Caco-2 (cell line): ENCODE measurements at regions not wholly inside any gene's neighbourhood (a gene's known extent, or its start where the extent isn't known, plus 50 kb on each side); places are given as distances from the start of the nearest gene placed in this dataset.

Experiments used
- BruUV-seq: library from RNA; stranded (reverse); fragments of 400-500 nt; replicated peaks from 2 replicates; lab custom pipeline; 2021; lab: Mats Ljungman, UMichigan
- CTCF ChIA-PET: fragments of 300-600 bp; sonication (Branson Sonifier 250); formaldehyde crosslinking; loops from one replicate; lab custom pipeline; 2022; ENCODE audit warnings: antibody characterized with exemption; lab: Charles Lee
- POLR2A ChIA-PET: fragments of 300-600 bp; sonication (Branson Sonifier 250); formaldehyde crosslinking; loops from one replicate; lab custom pipeline; 2022; ENCODE audit warnings: antibody characterized with exemption; lab: Charles Lee
- DNase-seq, 2 experiments: peaks; one replicate each; pipeline versions ENCODE4 v3.0.0 to v3.0.0-alpha.2; 2020 to 2022
- H3K27me3 ChIP-seq: replicated peaks from 2 replicates; pipeline ENCODE4 v1.6.0; 2011; ENCODE audit warnings: low read length; ENCODE audit not compliant: control insufficient read depth, insufficient read depth
- H3K36me3 ChIP-seq: 2 replicates; pipeline ENCODE4 v1.5.1; 2011; ENCODE audit warnings: low read length; ENCODE audit not compliant: control insufficient read depth, insufficient read depth
- H3K4me1 ChIP-seq: fragments of 250-450 bp; sonication (Bioruptor Pico); 2 replicates; pipeline ENCODE4 v1.5.1; 2020; ENCODE audit warnings: mild to moderate bottlenecking
- H3K4me3 ChIP-seq: 2 replicates; pipeline ENCODE4 v1.5.1; 2011; ENCODE audit warnings: low read depth, mild to moderate bottlenecking, control low read depth, low read length
- H3K9me3 ChIP-seq: fragments of 250-450 bp; sonication (Bioruptor Pico); 2 replicates; pipeline ENCODE4 v1.5.1; 2020; ENCODE audit warnings: mild to moderate bottlenecking, moderate library complexity
- H3K27ac Mint-ChIP-seq: one replicate; pipeline ENCODE4 v1.8.0; 2022; ENCODE audit warnings: mixed read lengths; ENCODE audit not compliant: unreplicated experiment
- H3K27me3 Mint-ChIP-seq: one replicate; pipeline ENCODE4 v1.8.0; 2022; ENCODE audit warnings: mixed read lengths; ENCODE audit not compliant: insufficient read depth, unreplicated experiment
- H3K36me3 Mint-ChIP-seq: one replicate; pipeline ENCODE4 v1.8.0; 2022; ENCODE audit warnings: mild to moderate bottlenecking, mixed read lengths; ENCODE audit not compliant: insufficient read depth, unreplicated experiment
- H3K4me1 Mint-ChIP-seq: one replicate; pipeline ENCODE4 v1.8.0; 2022; ENCODE audit warnings: low read depth, mixed read lengths; ENCODE audit not compliant: unreplicated experiment
- H3K4me3 Mint-ChIP-seq: one replicate; pipeline ENCODE4 v1.8.0; 2022; ENCODE audit warnings: mild to moderate bottlenecking, moderate library complexity, mixed read lengths; ENCODE audit not compliant: unreplicated experiment
- H3K9me3 Mint-ChIP-seq: one replicate; pipeline ENCODE4 v1.8.0; 2022; ENCODE audit warnings: mixed read lengths; ENCODE audit not compliant: unreplicated experiment
- intact Hi-C: fragments of 100-400 bp; cut with micrococcal nuclease; formaldehyde crosslinking; loops from one replicate; pipeline ENCODE4 v1.10.0; 2022; ENCODE audit not compliant: unreplicated experiment
- TF ChIP-seq, protein P1 (sequence below), 2 experiments: fragments of 200-600 bp in 1 of 2; IDR thresholded peaks; 1 replicate in 1 of 2; 2 replicates in 1 of 2; pipeline versions ENCODE4 v1.5.1 to v1.8.0; 2011 to 2022; ENCODE audit warnings: antibody characterized with exemption in 1 of 2, control low read depth in 1 of 2, inconsistent platforms in 1 of 2, low read depth in 1 of 2, low read length in 1 of 2, mild to moderate bottlenecking in 1 of 2, moderate library complexity in 1 of 2; ENCODE audit not compliant: insufficient read depth in 1 of 2, severe bottlenecking in 1 of 2, unreplicated experiment in 1 of 2

GRCh38 chr12:127249428-127249827 lies 1017.5 kb upstream of the TMEM132C start:
- Histone ChIP-seq H3K9me3 (no peaks in the 10 kb centered on the region), H3K27me3 (no peaks in the 10 kb centered on the region; the same call in 1 of the 2 replicates), H3K4me1 (no peaks in the 10 kb centered on the region), H3K4me3 (no peak overlapping the region), H3K36me3 (no peaks in the 10 kb centered on the region)
- no peaks in the 10 kb centered on the region for H3K36me3 Mint-ChIP-seq
- BruUV-seq, result no TSS peak
- ChIA-PET POLR2A (no interaction called here), CTCF (no interaction called here)
- no peak overlapping the region for H3K4me3 Mint-ChIP-seq
- TF ChIP-seq, protein P1, sequence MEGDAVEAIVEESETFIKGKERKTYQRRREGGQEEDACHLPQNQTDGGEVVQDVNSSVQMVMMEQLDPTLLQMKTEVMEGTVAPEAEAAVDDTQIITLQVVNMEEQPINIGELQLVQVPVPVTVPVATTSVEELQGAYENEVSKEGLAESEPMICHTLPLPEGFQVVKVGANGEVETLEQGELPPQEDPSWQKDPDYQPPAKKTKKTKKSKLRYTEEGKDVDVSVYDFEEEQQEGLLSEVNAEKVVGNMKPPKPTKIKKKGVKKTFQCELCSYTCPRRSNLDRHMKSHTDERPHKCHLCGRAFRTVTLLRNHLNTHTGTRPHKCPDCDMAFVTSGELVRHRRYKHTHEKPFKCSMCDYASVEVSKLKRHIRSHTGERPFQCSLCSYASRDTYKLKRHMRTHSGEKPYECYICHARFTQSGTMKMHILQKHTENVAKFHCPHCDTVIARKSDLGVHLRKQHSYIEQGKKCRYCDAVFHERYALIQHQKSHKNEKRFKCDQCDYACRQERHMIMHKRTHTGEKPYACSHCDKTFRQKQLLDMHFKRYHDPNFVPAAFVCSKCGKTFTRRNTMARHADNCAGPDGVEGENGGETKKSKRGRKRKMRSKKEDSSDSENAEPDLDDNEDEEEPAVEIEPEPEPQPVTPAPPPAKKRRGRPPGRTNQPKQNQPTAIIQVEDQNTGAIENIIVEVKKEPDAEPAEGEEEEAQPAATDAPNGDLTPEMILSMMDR (IDR thresholded peaks at IDR 0.05; ENCODE audit: insufficient read depth in 1 of 2, low read depth in 1 of 2, low read length in 1 of 2, severe bottlenecking in 1 of 2, unreplicated experiment in 1 of 2), result no peak
- H3K4me1 Mint-ChIP-seq, result no peaks in the 10 kb centered on the region
- H3K27me3 Mint-ChIP-seq, result peaks cover 8% of the 10 kb centered on the region
- H3K27ac Mint-ChIP-seq, result no peak overlapping the region
- H3K9me3 Mint-ChIP-seq, result no peaks in the 10 kb centered on the region
- no peak for DNase-seq
- intact Hi-C loops, result no loop called here

- POLR2A ChIA-PET, result no interaction called here
- Mint-ChIP-seq H3K27me3 (peaks cover 8% of the 10 kb centered on the region), H3K4me3 (no peak overlapping the region), H3K4me1 (no peaks in the 10 kb centered on the region), H3K9me3 (no peaks in the 10 kb centered on the region), H3K27ac (no peak overlapping the region), H3K36me3 (no peaks in the 10 kb centered on the region)
- no TSS peak for BruUV-seq
- intact Hi-C loops, result no loop called here
- Histone ChIP-seq H3K36me3 (no peaks in the 10 kb centered on the region), H3K27me3 (no peaks in the 10 kb centered on the region; the same call in 1 of the 2 replicates), H3K4me3 (no peak overlapping the region), H3K4me1 (no peaks in the 10 kb centered on the region), H3K9me3 (no peaks in the 10 kb centered on the region)
- DNase-seq, result no peak
- TF ChIP-seq, protein P1 (IDR thresholded peaks at IDR 0.05; ENCODE audit: insufficient read depth in 1 of 2, low read depth in 1 of 2, low read length in 1 of 2, severe bottlenecking in 1 of 2, unreplicated experiment in 1 of 2), result no peak
- CTCF ChIA-PET, result no interaction called here
Measured at GRCh38 chr12:127253797-127254327, 1013.1 kb upstream of the TMEM132C start.

DNA sequence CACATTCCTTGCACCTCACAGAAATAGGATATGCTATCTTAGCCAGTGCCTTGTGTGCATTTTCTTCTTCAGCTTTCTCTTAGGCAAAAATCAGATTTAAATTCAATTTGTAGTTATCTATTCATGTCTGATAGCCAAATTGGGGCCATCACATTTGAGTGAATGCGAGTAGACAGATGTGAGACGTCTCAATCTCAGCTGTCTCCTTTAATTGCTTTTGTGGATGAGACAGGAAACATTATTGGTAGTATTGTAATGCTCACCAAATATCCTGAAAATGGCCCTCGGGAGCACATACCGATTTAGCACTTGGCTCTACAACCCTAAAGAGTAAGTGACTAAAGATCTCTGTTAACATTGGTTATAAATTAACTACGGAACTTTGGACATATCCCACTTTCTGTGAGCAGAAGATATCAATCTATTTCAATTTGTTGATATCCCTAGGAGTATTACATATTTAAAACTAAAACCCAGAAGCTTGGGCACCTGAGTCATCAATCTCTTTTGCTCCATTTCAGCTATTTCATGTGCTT lies 1012.5 kb upstream of the TMEM132C start:
- intact Hi-C loops, result no loop called here
- no peaks in the 10 kb centered on the region; the same call in 1 of the 2 replicates for H3K27me3 ChIP-seq
- no peak overlapping the region for H3K4me3 ChIP-seq
- ChIA-PET CTCF (no interaction called here), POLR2A (no interaction called here)
- no peaks in the 10 kb centered on the region for H3K9me3 Mint-ChIP-seq
- H3K4me1 ChIP-seq, result no peaks in the 10 kb centered on the region
- H3K36me3 ChIP-seq, result no peaks in the 10 kb centered on the region
- DNase-seq, result no peak
- H3K4me1 Mint-ChIP-seq, result no peaks in the 10 kb centered on the region
- H3K9me3 ChIP-seq, result no peaks in the 10 kb centered on the region
- H3K4me3 Mint-ChIP-seq, result no peak overlapping the region
- TF ChIP-seq, protein P1 (IDR thresholded peaks at IDR 0.05; ENCODE audit: insufficient read depth in 1 of 2, low read depth in 1 of 2, low read length in 1 of 2, severe bottlenecking in 1 of 2, unreplicated experiment in 1 of 2), result no peak
- no TSS peak for BruUV-seq
- no peak overlapping the region for H3K27ac Mint-ChIP-seq
- peaks cover 8% of the 10 kb centered on the region for H3K27me3 Mint-ChIP-seq
- no peaks in the 10 kb centered on the region for H3K36me3 Mint-ChIP-seq
